GM12878 (cell line): ENCODE measurements at regions not wholly inside any gene's neighbourhood (a gene's known extent, or its start where the extent isn't known, plus 50 kb on each side); places are given as distances from the start of the nearest gene placed in this dataset.

Experiments
- ATAC-seq: fragments of 200-7000 bp; cut with Tn5 transposase; 3 replicates; pipeline ENCODE4 v1.9.1; 2020; ENCODE audit warnings: mild to moderate bottlenecking, moderate library complexity
- BruUV-seq: library from RNA; stranded (reverse); fragments of 400-500 nt; replicated peaks from 2 replicates; lab custom pipeline; 2021; lab: Mats Ljungman, UMichigan
- CTCF ChIA-PET: fragments of 300-600 bp; sonication (Branson Sonifier 250); formaldehyde crosslinking; extraction: SDS; loops from one replicate; lab custom pipeline; 2021; ENCODE audit warnings: inconsistent platforms; lab: Yijun Ruan, JAX
- POLR2A ChIA-PET: fragments of 350-600 bp; formaldehyde crosslinking; extraction: SDS; loops from one replicate; lab custom pipeline; 2021; ENCODE audit warnings: inconsistent platforms; lab: Charles Lee
- RAD21 ChIA-PET: fragments of 300-600 bp; sonication (Branson Sonifier 250); formaldehyde crosslinking; loops from one replicate; lab custom pipeline; 2023; ENCODE audit warnings: antibody characterized with exemption; ENCODE audit not compliant: unreplicated experiment; lab: Charles Lee
- SMC1A ChIA-PET: fragments of 300-600 bp; sonication (Branson Sonifier 250); formaldehyde crosslinking; loops from one replicate; lab custom pipeline; 2023; ENCODE audit not compliant: unreplicated experiment, uncharacterized antibody; lab: Charles Lee
- DNase-seq: peaks from one replicate; pipeline ENCODE4 v3.0.0-alpha.2; 2011; ENCODE audit warnings: low read depth, low spot score
- FAIRE-seq: peaks from 3 replicates; lab custom pipeline; 2011; peaks lifted over from hg19 to GRCh38; lab: Jason Lieb, UNC
- H2AFZ ChIP-seq: 2 replicates; pipeline ENCODE4 v1.6.0; 2011; ENCODE audit warnings: low read depth, low read length, control low read depth; ENCODE audit not compliant: control insufficient read depth
- H3K27ac ChIP-seq: 2 replicates; pipeline ENCODE4 v1.5.1; 2011; ENCODE audit warnings: control low read depth; ENCODE audit not compliant: control insufficient read depth, insufficient read depth
- H3K27me3 ChIP-seq, 2 experiments: replicated peaks in 1 of 2; 2 replicates each; pipeline versions ENCODE4 v1.6.0 to v1.6.1; 2011; ENCODE audit warnings: low read length in 1 of 2; ENCODE audit not compliant: control insufficient read depth in 2 of 2, insufficient read depth in 2 of 2
- H3K36me3 ChIP-seq, 2 experiments: 2 replicates each; pipeline ENCODE4 v1.5.1; 2011; ENCODE audit warnings: low read length in 1 of 2; ENCODE audit not compliant: control insufficient read depth in 2 of 2, insufficient read depth in 2 of 2
- H3K4me1 ChIP-seq: 2 replicates; pipeline ENCODE4 v1.6.1; 2011; ENCODE audit warnings: mild to moderate bottlenecking, low read length, moderate library complexity, mixed read lengths; ENCODE audit not compliant: control insufficient read depth, insufficient read depth
- H3K4me2 ChIP-seq: 2 replicates; pipeline ENCODE4 v1.6.0; 2011; ENCODE audit warnings: control low read depth; ENCODE audit not compliant: control insufficient read depth, insufficient read depth
- H3K4me3 ChIP-seq: fragments of 200-600 bp; sonication (generic); 2 replicates; pipeline ENCODE4 v1.5.1; 2016
- H3K79me2 ChIP-seq: 2 replicates; pipeline ENCODE4 v1.6.0; 2011; ENCODE audit warnings: low read length; ENCODE audit not compliant: control insufficient read depth, insufficient read depth
- H3K9ac ChIP-seq: 2 replicates; pipeline ENCODE4 v1.8.0; 2011; ENCODE audit warnings: low read length, control low read depth, mixed read lengths; ENCODE audit not compliant: control insufficient read depth, insufficient read depth
- H3K9me3 ChIP-seq: replicated peaks from 3 replicates; pipeline ENCODE4 v1.5.1; 2011; ENCODE audit warnings: mild to moderate bottlenecking, low read length; ENCODE audit not compliant: control insufficient read depth, insufficient read depth
- H4K20me1 ChIP-seq: 2 replicates; pipeline ENCODE4 v1.6.0; 2011; ENCODE audit not compliant: control insufficient read depth, insufficient read depth
- ATF7 ChIP-seq: fragments of 450-650 bp; IDR thresholded peaks from 2 replicates; pipeline ENCODE4 v1.6.1; 2016; ENCODE audit warnings: low read depth, mild to moderate bottlenecking
- CBX3 ChIP-seq: fragments of 200-600 bp; sonication (generic); IDR thresholded peaks from 2 replicates; pipeline ENCODE4 v1.6.1; 2016; ENCODE audit warnings: low read depth, borderline replicate concordance
- CHD1 ChIP-seq: IDR thresholded peaks from 2 replicates; pipeline ENCODE4 v1.6.1; 2012; ENCODE audit warnings: low read depth, low read length, improper control_type of control experiment
- FOXM1 ChIP-seq: IDR thresholded peaks from 2 replicates; pipeline ENCODE4 v1.6.1; 2012; ENCODE audit warnings: low read depth, mild to moderate bottlenecking, inconsistent platforms, low read length, moderate library complexity
- LARP7 ChIP-seq: fragments of 450-650 bp; IDR thresholded peaks from 2 replicates; pipeline ENCODE4 v1.6.1; 2017; ENCODE audit warnings: mild to moderate bottlenecking
- MAX ChIP-seq: IDR thresholded peaks from 2 replicates; pipeline ENCODE4 v1.6.1; 2012; ENCODE audit warnings: low read depth, low read length, improper control_type of control experiment
- MEF2B ChIP-seq: fragments of 450-650 bp; IDR thresholded peaks from 2 replicates; pipeline ENCODE4 v1.6.1; 2018; ENCODE audit warnings: mild to moderate bottlenecking, moderate library complexity; ENCODE audit not compliant: partially characterized antibody, poor library complexity, severe bottlenecking
- MXI1 ChIP-seq: fragments of 150-350 bp; IDR thresholded peaks from 2 replicates; pipeline ENCODE4 v1.6.1; 2011; ENCODE audit warnings: low read depth, mild to moderate bottlenecking, inconsistent platforms, low read length, improper control_type of control experiment
- MYC ChIP-seq: IDR thresholded peaks from 2 replicates; pipeline ENCODE4 v1.6.1; 2011; ENCODE audit warnings: mild to moderate bottlenecking, low read length, moderate library complexity, inconsistent platforms; ENCODE audit not compliant: insufficient read depth, insufficient replicate concordance, insufficient read length, severe bottlenecking
- RUNX3 ChIP-seq: IDR thresholded peaks from 2 replicates; pipeline ENCODE4 v1.6.1; 2012; ENCODE audit warnings: low read length, inconsistent platforms
- SUZ12 ChIP-seq: fragments of 200-600 bp; sonication (generic); IDR thresholded peaks from one replicate; pipeline ENCODE4 v1.6.1; 2018; ENCODE audit warnings: antibody characterized with exemption, mild to moderate bottlenecking; ENCODE audit not compliant: unreplicated experiment
- ZBTB4 ChIP-seq: fragments of 450-650 bp; formaldehyde crosslinking; IDR thresholded peaks from 2 replicates; pipeline ENCODE4 v1.4.0; 2022; ENCODE audit warnings: mild to moderate bottlenecking, moderate library complexity
- ZNF622 ChIP-seq: fragments of 450-650 bp; IDR thresholded peaks from 2 replicates; pipeline ENCODE4 v1.6.1; 2017; ENCODE audit warnings: mild to moderate bottlenecking, inconsistent platforms
- ZSCAN29 ChIP-seq: fragments of 450-650 bp; IDR thresholded peaks from 2 replicates; pipeline ENCODE4 v1.6.1; 2017; ENCODE audit warnings: mild to moderate bottlenecking, moderate library complexity
- ZZZ3 ChIP-seq: IDR thresholded peaks from 2 replicates; pipeline ENCODE4 v1.6.1; 2011; ENCODE audit warnings: low read depth; ENCODE audit not compliant: control insufficient read depth, insufficient read length
- WGBS: methylation state at CpG from one replicate; pipeline ENCODE4 v1.1.6; 2016; ENCODE audit warnings: low lambda C conversion rate; ENCODE audit not compliant: insufficient replicate concordance, insufficient coverage; ENCODE audit errors: missing lambda C conversion rate; 5-methylcytosine and 5-hydroxymethylcytosine counted together
- in situ Hi-C: fragments of 300-500 bp; cut with MboI; formaldehyde crosslinking; loops from 9 replicates; pipeline ENCODE4 v1.14.3; 2018; ENCODE audit warnings: mixed read lengths
- intact Hi-C: fragments of 100-400 bp; cut with micrococcal nuclease; formaldehyde crosslinking; loops from one replicate; pipeline ENCODE4 v1.14.2; 2022; ENCODE audit not compliant: unreplicated experiment

- no peak for TF ChIP-seq ZBTB4
- no peak for TF ChIP-seq ZSCAN29
- no peak for TF ChIP-seq MAX
- TF ChIP-seq FOXM1: no peak
- no peak for TF ChIP-seq MXI1
- TF ChIP-seq SUZ12: no peak
- no peak for TF ChIP-seq MEF2B
- no peak for TF ChIP-seq ZZZ3
- TF ChIP-seq, all 136 proteins: peak for 0
Measured at GRCh38 chr9:134555094-134555650, 86.4 kb upstream of the COL5A1 start (continued).

GRCh38 chr9:134556531-134557068 lies 85.0 kb upstream of the COL5A1 start:
- Histone ChIP-seq H3K36me3 (no peaks in the 10 kb centered on the region), H3K4me1 (no peaks in the 10 kb centered on the region), H2AFZ (no peak overlapping the region), H3K27me3 (no peaks in the 10 kb centered on the region; a peak in 2 of 4 replicates), H3K79me2 (no peaks in the 10 kb centered on the region), H3K27ac (no peak overlapping the region), H3K9me3 (no peaks in the 10 kb centered on the region), H3K4me2 (no peak overlapping the region), H3K4me3 (no peak overlapping the region), H4K20me1 (no peaks in the 10 kb centered on the region)
- ChIA-PET POLR2A (no interaction called here), CTCF (no interaction called here), RAD21 (no interaction called here), SMC1A (no interaction called here)
- DNase-seq (no peak), ATAC-seq (no peak), FAIRE-seq (no peak)
- no TSS peak for BruUV-seq
- in situ Hi-C loops (no loop called here), intact Hi-C loops (no loop called here)
- 45% methylated on average over 15 of the region's 15 CpGs for WGBS
- no peak for TF ChIP-seq MYC
- no peak for TF ChIP-seq CHD1
- TF ChIP-seq ATF7: no peak
- no peak for TF ChIP-seq RUNX3
- no peak for TF ChIP-seq LARP7
- TF ChIP-seq ZNF622: no peak
- TF ChIP-seq CBX3: no peak
- TF ChIP-seq, all 136 proteins: peak for 0
- H3K9ac ChIP-seq: no peak overlapping the region
